Nephron (organoid): ENCODE measurements at regions not wholly inside any gene's neighbourhood (a gene's known extent, or its start where the extent isn't known, plus 50 kb on each side); places are given as distances from the start of the nearest gene placed in this dataset.

Experiments
- H3K27ac Mint-ChIP-seq, 3 experiments: 2 replicates each; pipeline ENCODE4 v1.8.0; 2020; ENCODE audit warnings: mixed read lengths in 3 of 3, mild to moderate bottlenecking in 2 of 3, moderate library complexity in 1 of 3
- H3K27me3 Mint-ChIP-seq: 2 replicates; pipeline ENCODE4 v1.8.0; 2021; ENCODE audit warnings: low read depth, mild to moderate bottlenecking, moderate library complexity, mixed read lengths
- H3K36me3 Mint-ChIP-seq: 2 replicates; pipeline ENCODE4 v1.8.0; 2020; ENCODE audit warnings: low read depth, mixed read lengths
- H3K4me1 Mint-ChIP-seq: 2 replicates; pipeline ENCODE4 v1.8.0; 2020; ENCODE audit warnings: mixed read lengths
- H3K4me3 Mint-ChIP-seq, 3 experiments: 2 replicates each; pipeline ENCODE4 v1.8.0; 2020; ENCODE audit warnings: mild to moderate bottlenecking in 3 of 3, mixed read lengths in 3 of 3, moderate library complexity in 2 of 3
- H3K9me3 Mint-ChIP-seq: 2 replicates; pipeline ENCODE4 v1.8.0; 2020; ENCODE audit warnings: mixed read lengths
- CTCF ChIP-seq, 3 experiments: fragments of 200-600 bp; sonication (generic); IDR thresholded peaks; one replicate each; pipeline ENCODE4 v1.5.0; 2021; ENCODE audit warnings: antibody characterized with exemption in 3 of 3; ENCODE audit not compliant: unreplicated experiment in 3 of 3

GRCh38 chrX:102029026-102029425 is 96.5 kb upstream of the TCEAL2 start:
- Mint-ChIP-seq H3K4me3 (no peak overlapping the region), H3K4me1 (no peaks in the 10 kb centered on the region), H3K27me3 (peaks cover 4% of the 10 kb centered on the region), H3K27ac (no peak overlapping the region), H3K9me3 (peaks cover 55% of the 10 kb centered on the region), H3K36me3 (no peaks in the 10 kb centered on the region)
- TF ChIP-seq CTCF (IDR thresholded peaks at IDR 0.05; ENCODE audit: unreplicated experiment in 3 of 3), result no peak

GRCh38 chrX:102018208-102018607 is 86.4 kb upstream of the ZMAT1 start:
- Mint-ChIP-seq H3K4me1 (no peaks in the 10 kb centered on the region), H3K27ac (no peak overlapping the region), H3K27me3 (no peaks in the 10 kb centered on the region), H3K4me3 (no peak overlapping the region), H3K9me3 (peaks cover 20% of the 10 kb centered on the region), H3K36me3 (no peaks in the 10 kb centered on the region)
- TF ChIP-seq CTCF (IDR thresholded peaks at IDR 0.05; ENCODE audit: unreplicated experiment in 3 of 3), result no peak

GRCh38 chrX:102008901-102009300 is 77.1 kb upstream of the ZMAT1 start:
- H3K27ac Mint-ChIP-seq, result no peak overlapping the region
- peaks cover 5% of the 10 kb centered on the region for H3K9me3 Mint-ChIP-seq
- H3K27me3 Mint-ChIP-seq, result no peaks in the 10 kb centered on the region
- no peaks in the 10 kb centered on the region for H3K36me3 Mint-ChIP-seq
- no peak overlapping the region for H3K4me3 Mint-ChIP-seq
- no peak for TF ChIP-seq CTCF (IDR thresholded peaks at IDR 0.05; ENCODE audit: unreplicated experiment in 3 of 3)
- H3K4me1 Mint-ChIP-seq, result no peaks in the 10 kb centered on the region

GRCh38 chrX:101999644-102000539 is 68.1 kb upstream of the ZMAT1 start:
- Mint-ChIP-seq H3K4me1 (no peaks in the 10 kb centered on the region), H3K36me3 (no peaks in the 10 kb centered on the region), H3K27me3 (no peaks in the 10 kb centered on the region), H3K9me3 (peaks cover 28% of the 10 kb centered on the region), H3K4me3 (no peak overlapping the region), H3K27ac (no peak overlapping the region)
- TF ChIP-seq CTCF (IDR thresholded peaks at IDR 0.05; ENCODE audit: unreplicated experiment in 3 of 3), result no peak

GRCh38 chrX:101993335-101993734 is 61.5 kb upstream of the ZMAT1 start:
- Mint-ChIP-seq H3K9me3 (peaks cover 4% of the 10 kb centered on the region), H3K36me3 (no peaks in the 10 kb centered on the region), H3K27ac (no peak overlapping the region), H3K4me1 (no peaks in the 10 kb centered on the region), H3K4me3 (no peak overlapping the region), H3K27me3 (no peaks in the 10 kb centered on the region)
- no peak for TF ChIP-seq CTCF (IDR thresholded peaks at IDR 0.05; ENCODE audit: unreplicated experiment in 3 of 3)

- no peaks in the 10 kb centered on the region for H3K36me3 Mint-ChIP-seq
- no peak for TF ChIP-seq CTCF (IDR thresholded peaks at IDR 0.05; ENCODE audit: unreplicated experiment in 3 of 3)
- no peaks in the 10 kb centered on the region for H3K27me3 Mint-ChIP-seq
- H3K9me3 Mint-ChIP-seq, result no peaks in the 10 kb centered on the region
- H3K4me1 Mint-ChIP-seq, result no peaks in the 10 kb centered on the region
- no peak overlapping the region for H3K27ac Mint-ChIP-seq
- no peak overlapping the region for H3K4me3 Mint-ChIP-seq
Measured at GRCh38 chrX:101986586-101986985, 54.8 kb upstream of the ZMAT1 start.
